GM21423 (cell line): ENCODE measurements at regions not wholly inside any gene's neighbourhood (a gene's known extent, or its start where the extent isn't known, plus 50 kb on each side); places are given as distances from the start of the nearest gene placed in this dataset.
"Not testable (repeated sequence)": the region's sequence is repeated elsewhere in the genome, so short reads cannot be mapped to it uniquely, and the experiment has no call there.

Experiments
- ATAC-seq: cut with Tn5 transposase; IDR thresholded peaks from one replicate; pipeline ENCODE4 v1.9.1; 2021; ENCODE audit warnings: mild to moderate bottlenecking, moderate library complexity; ENCODE audit not compliant: unreplicated experiment

DNA sequence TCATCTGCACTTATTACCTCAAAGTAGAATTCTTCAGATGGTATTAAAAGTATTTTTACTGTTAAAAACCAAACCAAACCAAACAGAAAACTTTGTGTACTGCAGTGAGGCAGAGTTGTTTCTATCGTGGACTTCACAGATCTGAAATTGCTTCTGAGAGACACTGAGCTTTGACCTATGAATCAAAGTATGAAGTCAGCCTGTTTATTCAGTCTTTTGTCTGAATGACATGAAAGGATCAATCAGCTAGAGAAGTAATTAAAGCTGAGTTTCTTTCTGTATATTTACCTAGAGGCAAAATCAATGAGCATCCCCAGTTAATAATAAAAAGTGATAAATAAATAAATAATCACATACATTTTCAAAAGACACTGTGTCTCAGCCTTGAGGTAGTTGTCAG is 2121.0 kb downstream of the PCDH7 start:
- ATAC-seq, result no peak

DNA sequence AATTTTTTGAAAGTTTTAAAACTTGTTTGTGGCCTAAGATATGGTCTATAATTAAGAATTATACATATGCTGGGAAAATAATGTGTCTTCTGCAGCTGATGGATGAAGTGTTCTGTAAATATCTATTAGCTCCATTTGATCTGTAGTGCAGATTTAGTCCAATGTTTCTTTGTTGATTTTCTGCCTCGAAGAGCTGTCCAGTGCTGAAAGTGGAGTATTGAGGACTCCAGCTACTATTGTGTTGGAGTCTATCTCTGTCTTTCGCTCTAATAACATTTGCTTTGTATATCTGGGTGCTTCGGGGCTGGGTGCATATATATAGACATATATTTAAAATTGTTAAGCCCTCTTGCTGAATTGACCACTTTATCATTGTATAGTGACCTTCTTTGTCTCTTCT is 2127.3 kb downstream of the PCDH7 start:
- ATAC-seq, result no peak

DNA sequence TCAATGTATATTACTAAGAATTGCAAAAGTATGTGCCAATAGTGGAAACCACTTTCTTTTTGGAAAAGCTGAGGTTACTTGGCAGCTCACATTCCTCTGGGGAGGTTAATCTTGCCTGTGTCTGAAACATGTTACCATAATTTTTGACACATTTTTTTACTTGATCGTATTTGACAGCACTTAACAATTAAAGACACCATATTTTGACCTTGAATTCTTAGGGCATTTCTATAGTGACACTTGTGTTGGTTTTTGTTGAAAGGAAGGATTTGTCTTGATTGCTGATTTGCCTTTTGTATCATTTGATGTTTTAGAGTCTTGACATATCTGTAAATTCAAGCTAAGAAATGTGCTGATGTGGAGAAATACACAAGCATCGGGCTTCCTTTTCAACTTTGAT is 2135.5 kb downstream of the PCDH7 start:
- ATAC-seq, result no peak

DNA sequence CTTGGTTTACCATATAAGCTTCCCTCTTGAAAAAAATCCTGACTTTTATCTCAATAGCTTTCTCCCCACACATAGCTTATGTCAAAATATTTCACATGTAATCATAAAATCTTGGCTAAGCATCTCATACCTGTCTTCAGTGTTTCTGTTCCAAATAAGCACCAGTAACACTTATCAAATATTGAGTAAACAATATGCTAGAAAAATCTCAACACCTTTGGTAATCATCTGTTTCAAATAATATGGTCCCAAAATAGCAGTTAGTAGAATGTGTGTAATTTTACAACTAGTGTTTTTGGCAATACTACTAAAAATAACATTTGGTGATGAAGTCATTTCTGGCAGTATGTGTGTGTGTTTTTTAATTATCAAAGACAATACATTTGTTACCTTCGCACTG is 2138.2 kb downstream of the PCDH7 start:
- ATAC-seq, result no peak

DNA sequence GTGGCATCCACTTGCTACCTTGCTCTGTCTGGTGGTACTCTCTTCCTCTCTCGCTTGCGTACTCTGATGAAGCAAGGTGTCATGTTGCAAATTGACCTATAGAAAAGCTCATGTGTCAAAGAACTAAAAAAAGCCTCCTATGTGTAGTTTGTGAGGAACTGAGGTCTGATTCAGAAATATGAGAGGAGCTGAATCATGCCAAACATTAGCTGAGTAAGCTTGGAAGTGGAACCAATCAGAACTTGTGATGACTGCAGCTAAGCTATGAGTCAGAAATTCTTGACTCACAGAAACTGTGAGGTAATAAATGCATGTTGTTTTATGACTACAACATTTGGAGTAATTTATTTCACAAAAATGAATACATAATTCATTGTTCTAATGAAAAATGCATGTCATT is 2138.8 kb downstream of the PCDH7 start:
- ATAC-seq, result no peak

DNA sequence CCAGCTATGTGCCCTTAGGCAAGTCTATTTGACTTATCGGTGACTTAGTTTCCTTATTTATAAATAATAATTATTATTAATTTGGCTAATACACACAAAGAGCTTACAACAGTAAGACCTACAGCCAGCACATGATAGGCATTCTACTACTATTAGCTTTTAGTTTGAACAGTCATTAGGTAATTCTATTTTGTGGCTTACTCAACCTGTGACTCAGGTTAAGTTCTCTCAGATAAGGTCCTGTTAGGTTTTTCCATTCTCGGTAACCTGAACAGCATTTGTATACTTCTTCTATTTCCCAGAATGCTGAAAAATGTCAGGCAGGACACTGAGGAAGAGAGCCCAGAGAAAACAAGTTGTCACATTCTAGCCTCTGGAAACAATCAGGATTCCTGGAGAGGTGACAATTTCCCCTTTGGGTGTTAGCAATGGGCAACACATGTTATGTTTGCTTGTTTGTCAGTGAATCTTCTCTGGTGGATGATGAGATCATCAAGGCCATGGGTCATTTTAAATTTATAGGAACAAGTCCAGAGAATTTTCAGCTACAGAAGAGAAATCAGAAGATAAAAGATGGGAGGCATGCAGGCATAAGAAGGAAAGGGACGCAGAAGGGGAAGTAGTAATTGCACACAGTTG is 2144.7 kb downstream of the PCDH7 start:
- ATAC-seq, result no peak

DNA sequence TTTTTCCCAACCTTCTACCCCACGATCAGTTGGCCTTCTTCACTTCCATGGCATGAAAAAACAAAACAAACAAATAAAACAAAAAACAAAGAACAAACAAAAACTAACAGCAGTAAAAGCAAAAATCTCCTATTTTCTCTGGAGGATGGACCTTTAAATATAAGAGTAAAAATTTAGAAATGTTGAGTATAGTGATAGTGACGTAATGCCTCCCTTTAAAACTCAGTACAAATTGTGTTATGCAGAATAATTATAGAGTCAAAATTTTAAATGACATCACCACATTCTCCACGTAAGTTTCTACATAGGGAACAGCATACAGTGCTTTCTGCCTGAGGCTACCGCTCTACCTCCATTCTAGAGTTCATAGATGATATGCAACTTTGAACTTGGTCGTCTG is 2156.4 kb downstream of the PCDH7 start:
- ATAC-seq, result no peak

DNA sequence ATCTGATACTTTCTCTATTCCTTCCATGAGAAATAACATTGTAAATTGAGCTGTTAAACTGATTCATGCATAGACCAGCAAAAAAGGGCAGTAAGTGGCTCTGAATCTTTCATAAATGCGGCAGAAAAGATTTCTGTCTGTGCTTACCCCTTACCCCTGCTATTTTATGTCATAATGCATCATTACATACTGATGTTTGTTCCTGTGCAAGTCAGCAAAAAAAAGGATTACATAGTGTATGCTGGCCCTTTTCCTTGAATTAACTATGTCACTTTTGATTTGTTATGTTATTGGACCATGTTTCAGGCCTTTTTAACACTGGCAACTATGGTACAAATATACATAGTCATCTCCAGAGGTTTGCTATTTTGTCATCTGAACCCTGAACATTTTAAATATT is 2159.7 kb downstream of the PCDH7 start:
- no peak for ATAC-seq

DNA sequence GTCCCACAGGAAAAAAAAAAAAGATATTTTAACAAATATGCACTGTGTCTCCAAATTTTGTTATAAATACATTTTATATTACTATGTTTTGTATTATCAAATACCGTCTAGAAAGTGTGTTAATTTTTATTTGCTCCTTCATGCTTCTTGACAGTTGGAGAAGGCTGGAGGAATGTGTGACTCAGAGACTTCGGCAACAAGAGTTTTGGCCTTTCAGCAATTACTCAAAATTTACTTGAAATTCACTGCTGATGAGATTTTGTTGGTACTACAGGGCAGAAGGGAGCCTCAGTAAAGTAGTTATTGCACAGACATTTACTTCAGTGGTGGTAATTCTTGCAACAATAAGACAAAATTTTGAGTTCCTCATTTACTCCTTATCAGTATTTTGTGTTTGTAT is 2164.0 kb downstream of the PCDH7 start:
- no peak for ATAC-seq

DNA sequence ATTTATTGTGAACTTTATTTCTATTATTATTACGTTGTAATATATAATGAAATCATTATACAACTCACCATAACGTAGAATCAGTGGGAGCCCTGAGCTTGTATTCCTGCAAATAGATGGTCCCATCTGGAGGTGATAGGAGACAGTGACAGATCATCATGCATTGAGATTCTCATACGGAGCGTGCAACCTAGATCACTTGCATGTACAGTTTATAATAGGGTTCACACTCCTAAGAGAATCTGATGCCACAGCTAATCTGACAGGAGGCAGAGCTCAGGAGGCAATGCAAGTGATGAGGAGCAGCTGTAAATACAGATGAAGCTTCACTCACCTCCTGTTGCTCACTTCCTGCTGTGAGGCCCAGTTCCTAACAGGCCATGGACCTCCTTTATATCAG is 2170.2 kb downstream of the PCDH7 start:
- no peak for ATAC-seq

DNA sequence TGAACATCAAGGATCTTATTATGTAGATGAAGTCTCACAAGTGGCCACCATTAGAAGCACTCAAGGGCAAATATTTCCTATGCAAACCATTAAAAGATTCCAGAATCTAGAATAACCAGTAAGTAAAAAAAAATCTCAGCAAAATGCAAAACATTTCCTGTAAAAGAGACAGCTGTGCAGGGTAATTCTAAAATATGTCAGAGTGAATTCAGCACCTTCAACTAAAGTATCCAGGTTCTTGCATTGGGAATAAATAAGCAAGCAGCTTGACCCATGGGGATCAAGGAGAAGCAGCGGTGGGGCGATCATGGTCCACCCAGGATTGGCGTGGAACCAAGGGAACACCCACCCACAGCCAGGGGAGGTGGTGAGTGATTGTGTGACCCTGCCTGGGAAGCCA is 2188.9 kb downstream of the PCDH7 start:
- ATAC-seq, result no peak

DNA sequence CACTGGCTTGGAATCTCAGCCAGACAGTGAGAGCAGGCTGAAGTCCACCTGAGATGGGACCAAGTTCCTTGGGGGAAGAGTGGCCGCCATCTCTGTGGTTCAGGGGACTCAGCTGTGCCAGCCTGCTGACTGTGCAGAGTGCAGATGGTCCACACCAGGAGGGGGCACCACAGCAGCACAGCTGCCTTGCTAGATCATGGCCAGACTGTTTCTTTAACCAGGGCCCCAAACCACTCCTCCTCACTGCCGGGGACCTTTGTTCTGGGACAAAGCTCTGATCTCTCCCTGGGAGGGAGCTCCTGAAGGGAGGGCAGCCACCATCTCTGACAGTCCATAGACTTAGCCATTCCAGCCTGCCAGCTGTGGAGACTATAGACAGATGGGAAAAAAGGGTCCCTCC is 2189.6 kb downstream of the PCDH7 start:
- no peak for ATAC-seq

DNA sequence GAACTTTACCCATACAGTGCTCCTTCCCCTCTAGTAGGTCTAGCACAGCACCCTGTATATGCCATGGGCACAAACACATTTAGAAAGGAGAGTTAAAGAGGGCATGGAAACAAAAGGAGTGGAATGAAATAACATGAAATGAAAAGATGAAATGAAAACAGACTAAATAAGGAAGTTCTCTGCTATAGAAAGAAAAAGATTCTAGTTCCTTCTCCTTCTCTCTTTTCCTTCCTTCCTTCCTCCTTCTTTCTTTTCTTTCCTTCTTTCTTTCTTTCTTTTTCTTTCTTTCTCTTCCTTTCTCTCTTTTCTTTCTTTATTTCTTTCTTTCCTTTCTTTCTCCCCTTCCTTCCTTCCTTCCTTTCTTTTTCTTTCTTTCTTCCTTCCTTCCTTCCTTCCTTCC is 2197.4 kb downstream of the PCDH7 start:
- ATAC-seq, result no peak

DNA sequence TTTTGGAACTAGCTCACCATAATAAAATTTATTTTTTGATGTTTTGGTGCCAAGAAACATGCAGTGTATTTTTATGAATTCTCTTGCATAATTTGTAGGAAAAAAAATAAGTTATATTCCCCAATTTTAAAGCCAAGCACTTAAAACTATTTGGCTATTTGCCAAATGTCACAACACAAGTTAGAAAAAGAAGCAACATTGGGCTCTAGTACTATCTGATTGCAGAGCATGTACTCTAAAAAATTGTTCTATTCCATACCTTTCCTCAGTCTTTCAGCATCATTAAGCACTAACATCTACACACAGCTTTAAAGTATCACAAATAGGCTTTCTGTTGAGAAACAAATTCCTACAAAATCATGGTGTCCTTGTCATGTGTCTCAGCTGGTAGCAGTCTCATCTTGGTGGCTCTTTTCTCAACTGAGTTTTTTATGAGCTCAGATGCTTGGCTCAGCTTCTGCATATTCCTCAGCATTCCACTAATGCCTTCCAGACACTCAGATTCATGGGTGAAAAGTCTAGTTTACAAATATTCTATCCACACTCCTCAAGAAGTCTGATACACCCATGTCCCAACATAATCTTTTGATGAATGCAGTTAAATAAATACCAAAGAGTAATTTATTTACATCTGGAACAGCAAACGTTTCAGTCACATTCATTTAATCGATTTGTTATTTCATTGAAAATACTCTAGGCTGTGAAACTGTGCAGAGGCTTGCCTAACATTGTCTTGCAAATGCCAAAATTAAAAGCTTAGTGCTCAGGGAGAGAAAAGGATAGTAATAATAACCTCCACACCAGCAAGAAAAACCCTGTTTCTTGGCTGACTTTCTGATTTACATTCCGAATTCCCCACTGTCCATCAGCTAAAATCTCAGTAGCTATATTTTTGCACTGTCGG is 2209.9 kb downstream of the PCDH7 start:
- no peak for ATAC-seq

DNA sequence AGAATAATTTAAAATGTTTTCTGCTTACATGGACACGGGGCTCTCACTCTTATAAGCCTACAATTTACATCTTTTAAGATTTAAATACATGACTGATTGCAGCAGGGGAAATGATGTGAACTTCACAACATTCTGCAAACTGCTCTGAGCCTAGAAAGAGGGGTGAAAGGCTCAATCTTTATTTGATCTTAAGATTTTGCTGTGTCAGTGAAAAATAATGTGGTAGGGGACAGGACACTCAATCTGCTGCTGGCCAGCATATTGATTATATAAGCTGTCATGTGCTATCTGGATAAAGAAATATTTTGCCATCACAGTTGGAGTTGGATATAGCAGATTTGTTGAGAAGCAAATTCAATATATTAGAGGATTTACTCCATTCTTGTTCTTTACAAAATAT is 2210.5 kb downstream of the PCDH7 start:
- ATAC-seq, result no peak

DNA sequence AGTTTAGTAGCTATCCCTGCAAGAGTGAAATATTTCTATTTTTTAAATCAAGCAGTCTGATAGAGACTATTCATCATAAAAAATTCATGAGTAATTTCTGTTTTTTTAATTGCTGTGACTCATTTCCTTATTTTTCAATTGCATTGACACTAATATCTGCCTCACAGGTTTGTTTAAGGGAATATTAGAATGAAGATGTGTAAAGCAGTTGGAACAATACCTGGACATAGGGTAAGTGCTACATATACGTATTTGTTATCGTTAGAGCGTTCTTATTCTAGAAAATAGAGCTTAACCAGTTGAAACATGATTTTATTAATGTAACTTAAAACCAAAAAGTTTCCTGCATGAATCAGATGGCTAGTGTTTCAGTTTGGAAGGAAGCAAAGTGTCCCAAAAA is 2211.3 kb downstream of the PCDH7 start:
- no peak for ATAC-seq

DNA sequence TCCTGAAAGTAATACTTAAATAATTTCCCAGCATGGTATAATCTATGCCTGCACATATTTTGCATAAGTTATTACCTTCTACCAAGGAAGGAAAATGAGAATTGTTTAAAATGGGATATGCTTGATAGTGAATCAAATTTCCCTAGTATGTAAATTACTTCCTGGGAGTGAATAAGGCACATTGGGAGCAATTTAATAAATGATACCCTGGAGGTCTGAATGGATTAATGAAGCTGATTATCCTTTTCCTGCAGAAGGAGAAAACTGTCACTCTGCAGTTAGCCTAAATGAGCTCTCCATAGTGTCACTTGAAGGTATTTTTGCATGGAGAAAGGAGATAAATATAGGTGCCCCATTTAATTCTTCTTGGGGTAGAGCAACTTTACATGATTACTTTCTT is 2212.0 kb downstream of the PCDH7 start:
- ATAC-seq, result no peak

DNA sequence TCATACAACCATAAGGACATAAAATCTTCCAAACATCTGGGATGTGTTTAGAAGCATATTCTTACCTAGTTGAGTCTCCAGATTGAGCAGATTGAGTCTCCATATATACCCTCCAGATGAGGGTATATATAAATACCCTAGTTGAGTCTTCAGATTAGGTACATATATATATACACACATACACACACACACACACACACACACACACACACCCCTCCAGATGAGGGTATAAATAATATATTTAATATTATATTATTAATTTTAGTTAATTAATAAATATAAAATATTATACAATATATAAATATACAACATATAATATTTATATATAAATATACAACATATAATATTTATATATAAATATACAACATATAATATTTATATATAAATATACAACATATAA is 2219.1 kb downstream of the PCDH7 start:
- not testable (repeated sequence) for ATAC-seq

DNA sequence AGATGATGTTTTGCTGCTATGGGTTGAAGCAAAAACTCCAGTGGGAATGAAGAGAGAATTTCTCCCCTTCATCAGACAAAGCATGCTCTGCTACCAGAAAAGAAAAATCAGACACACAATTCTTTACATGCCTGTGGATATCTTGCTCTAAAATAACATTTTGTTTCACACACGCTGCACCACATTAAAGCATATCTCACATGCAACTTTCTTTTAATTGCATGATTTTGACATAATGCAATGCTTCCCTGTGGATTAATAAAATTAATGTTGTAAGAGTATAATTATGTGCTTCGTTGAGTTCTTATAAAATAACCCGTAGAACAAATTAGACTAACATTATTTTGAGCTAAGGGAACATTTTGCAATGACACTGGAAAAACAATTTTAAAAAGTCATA is 2230.7 kb downstream of the PCDH7 start:
- ATAC-seq, result no peak

DNA sequence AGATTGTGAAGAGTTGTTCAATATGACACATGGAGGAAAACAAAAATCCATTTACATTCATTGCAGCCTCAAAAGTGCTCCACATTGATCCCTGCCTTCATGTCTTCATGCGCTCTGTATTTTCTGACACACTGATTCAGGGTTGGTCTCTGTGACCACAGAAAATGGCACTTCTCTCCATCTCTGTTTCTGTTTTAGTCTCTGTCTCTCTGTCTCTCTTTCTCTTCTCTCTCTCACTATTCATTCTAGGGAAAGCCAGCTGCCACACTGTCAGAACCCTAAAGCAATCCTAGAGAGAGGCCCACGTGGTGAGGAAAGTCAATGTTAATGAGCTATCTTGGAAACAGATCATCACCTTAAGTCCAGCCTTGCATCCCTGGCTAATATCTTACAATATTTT is 2238.4 kb downstream of the PCDH7 start:
- ATAC-seq, result no peak

DNA sequence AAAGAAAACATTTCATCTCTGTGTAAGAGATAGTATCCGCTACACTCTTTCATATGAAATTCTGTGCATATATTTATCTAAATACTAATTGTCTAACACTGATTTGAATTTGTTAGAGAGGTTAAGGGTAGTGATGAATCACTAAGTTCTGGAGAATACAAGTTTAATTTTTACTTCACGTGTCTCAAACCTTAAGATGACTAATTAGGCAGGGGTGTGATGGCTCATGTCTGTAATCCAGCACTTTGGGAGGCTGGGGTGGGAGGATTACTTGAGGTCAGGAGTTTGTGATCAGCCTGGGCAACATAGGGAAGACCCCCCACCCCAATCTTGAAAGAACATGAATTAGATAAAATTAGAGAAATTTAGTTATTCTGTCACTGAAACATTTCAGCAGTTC is 2241.9 kb downstream of the PCDH7 start:
- ATAC-seq, result no peak

DNA sequence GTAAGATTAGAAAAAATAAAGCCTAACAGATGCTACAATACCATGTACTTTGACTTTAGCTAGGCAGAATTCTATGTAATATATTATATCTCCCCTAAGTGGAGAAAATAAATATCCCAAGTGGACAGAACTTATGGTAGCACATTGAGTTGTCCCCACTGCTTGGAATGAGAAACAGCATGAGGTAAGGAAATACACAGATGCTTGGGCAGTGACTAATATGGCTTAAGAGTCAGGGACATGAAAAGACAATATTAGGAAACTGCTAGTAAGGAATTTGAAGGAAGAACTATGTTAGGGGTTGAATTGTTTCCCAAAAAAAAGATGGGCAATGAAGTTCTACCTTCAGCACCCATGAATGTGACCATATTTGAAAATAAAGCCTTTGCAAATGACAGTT is 2265.1 kb downstream of the PCDH7 start:
- no peak for ATAC-seq

DNA sequence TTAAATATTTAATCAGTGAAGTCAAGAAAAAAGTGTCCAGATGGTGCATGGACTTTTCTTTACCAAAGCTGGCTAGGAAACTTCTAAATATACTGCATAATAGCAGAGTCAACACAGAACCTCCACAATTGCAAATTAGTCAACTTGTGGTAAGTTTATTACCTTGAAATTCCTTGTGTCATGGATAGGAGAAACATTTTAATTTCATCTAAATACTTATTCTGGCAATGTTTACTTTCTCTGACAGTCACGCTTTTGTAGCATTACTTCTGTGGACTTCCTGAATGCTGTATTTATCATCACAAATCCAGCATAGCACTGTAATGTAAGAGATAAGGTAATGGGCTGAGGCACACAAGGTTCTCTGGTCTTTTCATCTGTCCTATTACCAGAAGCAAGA is 2266.1 kb downstream of the PCDH7 start:
- no peak for ATAC-seq
